ENCODE measurements at regions not wholly inside any gene's neighbourhood (a gene's known extent, or its start where the extent isn't known, plus 50 kb on each side); places are given as distances from the start of the nearest gene placed in this dataset.

DNA sequence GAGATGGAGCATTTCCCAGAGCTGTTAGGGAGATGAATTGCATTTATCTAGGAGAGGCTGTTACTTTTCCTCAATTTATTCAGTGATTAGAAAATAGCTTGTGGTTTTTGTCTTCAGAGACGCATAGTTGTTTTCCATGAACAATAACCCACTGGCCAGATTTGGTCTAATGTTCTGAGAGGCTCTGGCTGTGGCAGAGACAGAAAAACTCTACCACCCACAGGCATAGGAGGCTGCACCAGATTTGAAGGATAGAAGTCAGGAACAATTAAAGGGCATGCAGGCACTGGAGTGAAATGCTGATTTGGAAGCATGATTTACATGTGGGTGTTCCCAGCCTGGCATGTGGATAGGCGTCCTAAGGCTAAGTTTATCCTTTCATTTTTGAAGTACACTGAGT lies 143.5 kb downstream of the NFKBIZ start:
- Histone ChIP-seq H3K36me3 (ENCODE audit: insufficient read depth, low read length, poor library complexity, severe bottlenecking) (no peaks in the 10 kb centered on the region), H3K27me3 (replicated peaks; ENCODE audit: insufficient read depth, low read depth, low read length, poor library complexity) (no peaks in the 10 kb centered on the region), H3K4me1 (ENCODE audit: insufficient read depth, low read length, poor library complexity, severe bottlenecking) (no peaks in the 10 kb centered on the region), H3K9me3 (ENCODE audit: low read depth, low read length, poor library complexity, severe bottlenecking) (no peaks in the 10 kb centered on the region), H3K27ac (ENCODE audit: low read depth, low read length, poor library complexity, severe bottlenecking) (no peak overlapping the region), H3K4me3 (ENCODE audit: low read depth, low read length, poor library complexity, severe bottlenecking) (no peak overlapping the region)
- DNase-seq (ENCODE audit: low spot score) = peak; percentile 25
- BruUV-seq (replicated peaks) = no TSS peak
- ChIA-PET POLR2A (ENCODE audit: low non-redundant PET) (no interaction called here), CTCF (no interaction called here)
- TF ChIP-seq EZH2 (IDR thresholded peaks at IDR 0.05; ENCODE audit: borderline replicate concordance, low read depth, low read length, poor library complexity, severe bottlenecking) = no peak
- TF ChIP-seq, protein P1, sequence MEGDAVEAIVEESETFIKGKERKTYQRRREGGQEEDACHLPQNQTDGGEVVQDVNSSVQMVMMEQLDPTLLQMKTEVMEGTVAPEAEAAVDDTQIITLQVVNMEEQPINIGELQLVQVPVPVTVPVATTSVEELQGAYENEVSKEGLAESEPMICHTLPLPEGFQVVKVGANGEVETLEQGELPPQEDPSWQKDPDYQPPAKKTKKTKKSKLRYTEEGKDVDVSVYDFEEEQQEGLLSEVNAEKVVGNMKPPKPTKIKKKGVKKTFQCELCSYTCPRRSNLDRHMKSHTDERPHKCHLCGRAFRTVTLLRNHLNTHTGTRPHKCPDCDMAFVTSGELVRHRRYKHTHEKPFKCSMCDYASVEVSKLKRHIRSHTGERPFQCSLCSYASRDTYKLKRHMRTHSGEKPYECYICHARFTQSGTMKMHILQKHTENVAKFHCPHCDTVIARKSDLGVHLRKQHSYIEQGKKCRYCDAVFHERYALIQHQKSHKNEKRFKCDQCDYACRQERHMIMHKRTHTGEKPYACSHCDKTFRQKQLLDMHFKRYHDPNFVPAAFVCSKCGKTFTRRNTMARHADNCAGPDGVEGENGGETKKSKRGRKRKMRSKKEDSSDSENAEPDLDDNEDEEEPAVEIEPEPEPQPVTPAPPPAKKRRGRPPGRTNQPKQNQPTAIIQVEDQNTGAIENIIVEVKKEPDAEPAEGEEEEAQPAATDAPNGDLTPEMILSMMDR (conservative IDR thresholded peaks at IDR 0.05; ENCODE audit: low read depth, low read length) = no peak
- intact Hi-C loops (cut with micrococcal nuclease; ENCODE audit: unreplicated experiment) = no loop called here

DNA sequence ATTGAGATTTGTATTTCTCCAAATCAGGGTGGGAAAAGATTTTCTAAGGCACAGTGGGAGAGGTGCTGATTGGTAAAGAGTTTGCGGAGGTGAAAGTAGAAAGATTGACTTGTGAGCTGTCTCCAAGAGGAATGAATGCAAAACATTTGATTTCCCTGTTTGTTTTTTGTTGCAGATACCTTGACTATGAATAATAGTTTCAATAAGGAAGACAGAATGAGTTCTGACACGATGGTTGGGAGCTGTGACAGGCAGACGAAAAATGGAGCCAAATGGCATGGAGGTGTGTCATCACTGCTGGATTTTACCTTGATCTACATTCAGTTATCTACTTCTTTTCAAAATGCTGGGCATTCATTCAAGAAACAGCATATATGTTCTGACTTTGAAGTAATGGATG lies 145.1 kb downstream of the NFKBIZ start:
- no peaks in the 10 kb centered on the region for H3K27me3 ChIP-seq (replicated peaks; ENCODE audit: insufficient read depth, low read depth, low read length, poor library complexity)
- H3K36me3 ChIP-seq (ENCODE audit: insufficient read depth, low read length, poor library complexity, severe bottlenecking) = no peaks in the 10 kb centered on the region
- no peak for DNase-seq (ENCODE audit: low spot score)
- H3K4me1 ChIP-seq (ENCODE audit: insufficient read depth, low read length, poor library complexity, severe bottlenecking) = no peaks in the 10 kb centered on the region
- no TSS peak for BruUV-seq (replicated peaks)
- no peak overlapping the region for H3K4me3 ChIP-seq (ENCODE audit: low read depth, low read length, poor library complexity, severe bottlenecking)
- ChIA-PET POLR2A (ENCODE audit: low non-redundant PET) (no interaction called here), CTCF (no interaction called here)
- intact Hi-C loops (cut with micrococcal nuclease; ENCODE audit: unreplicated experiment) = no loop called here
- H3K9me3 ChIP-seq (ENCODE audit: low read depth, low read length, poor library complexity, severe bottlenecking) = no peaks in the 10 kb centered on the region
- no peak for TF ChIP-seq EZH2 (IDR thresholded peaks at IDR 0.05; ENCODE audit: borderline replicate concordance, low read depth, low read length, poor library complexity, severe bottlenecking)
- TF ChIP-seq, protein P1 (conservative IDR thresholded peaks at IDR 0.05; ENCODE audit: low read depth, low read length) = no peak
- H3K27ac ChIP-seq (ENCODE audit: low read depth, low read length, poor library complexity, severe bottlenecking) = no peak overlapping the region

DNA sequence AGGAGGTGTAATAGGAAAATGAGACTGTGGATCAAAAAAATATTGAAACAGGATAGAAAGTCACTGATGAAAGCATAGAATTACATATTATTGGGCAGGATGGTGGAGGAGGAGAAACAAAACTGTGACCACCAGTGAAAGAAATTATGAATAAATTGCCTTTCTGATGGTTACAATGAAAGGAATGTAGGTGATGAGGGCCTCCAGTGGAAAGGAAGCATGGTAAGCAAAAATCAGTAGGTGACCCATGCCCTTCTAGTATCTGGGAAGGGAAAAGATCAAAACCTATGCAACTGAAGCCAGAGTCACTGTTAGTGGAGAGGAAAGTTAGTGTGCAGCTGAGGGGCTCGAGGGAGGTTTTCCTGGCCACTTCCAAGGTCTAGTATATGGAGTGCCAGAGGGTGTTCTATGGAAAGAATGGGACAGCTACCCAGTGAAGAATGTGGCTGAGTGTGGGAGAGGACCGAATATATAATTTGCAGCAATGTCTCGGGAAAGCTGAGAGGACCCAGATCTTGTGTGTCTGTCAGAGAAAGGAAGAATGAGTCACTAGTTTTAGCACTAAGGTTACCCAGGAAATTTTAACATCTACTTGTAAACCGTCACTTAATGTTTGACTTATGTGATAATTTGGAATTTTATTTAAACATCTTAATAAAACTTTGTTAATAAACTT lies 146.2 kb downstream of the NFKBIZ start:
- ChIA-PET CTCF (no interaction called here), POLR2A (ENCODE audit: low non-redundant PET) (no interaction called here)
- no peak for TF ChIP-seq EZH2 (IDR thresholded peaks at IDR 0.05; ENCODE audit: borderline replicate concordance, low read depth, low read length, poor library complexity, severe bottlenecking)
- TF ChIP-seq, protein P1 (conservative IDR thresholded peaks at IDR 0.05; ENCODE audit: low read depth, low read length) = no peak
- Histone ChIP-seq H3K4me1 (ENCODE audit: insufficient read depth, low read length, poor library complexity, severe bottlenecking) (no peaks in the 10 kb centered on the region), H3K4me3 (ENCODE audit: low read depth, low read length, poor library complexity, severe bottlenecking) (no peak overlapping the region), H3K27ac (ENCODE audit: low read depth, low read length, poor library complexity, severe bottlenecking) (no peak overlapping the region), H3K27me3 (replicated peaks; ENCODE audit: insufficient read depth, low read depth, low read length, poor library complexity) (no peaks in the 10 kb centered on the region), H3K9me3 (ENCODE audit: low read depth, low read length, poor library complexity, severe bottlenecking) (no peaks in the 10 kb centered on the region), H3K36me3 (ENCODE audit: insufficient read depth, low read length, poor library complexity, severe bottlenecking) (no peaks in the 10 kb centered on the region)
- BruUV-seq (replicated peaks) = no TSS peak
- intact Hi-C loops (cut with micrococcal nuclease; ENCODE audit: unreplicated experiment) = no loop called here
- DNase-seq (ENCODE audit: low spot score) = peak; percentile 23

Measured in A673 (cell line).